Neural progenitor cell (in vitro differentiated cells): ENCODE measurements at regions not wholly inside any gene's neighbourhood (a gene's known extent, or its start where the extent isn't known, plus 50 kb on each side); places are given as distances from the start of the nearest gene placed in this dataset.

ENCODE experiments used
- DNase-seq: peaks from one replicate; pipeline ENCODE4 v3.0.0-alpha.2; 2016; ENCODE audit warnings: low spot score
- H2AFZ ChIP-seq: fragments of 200-600 bp; sonication (generic); replicated peaks from 2 replicates; pipeline ENCODE4 v1.6.1; 2016; ENCODE audit warnings: antibody characterized with exemption
- H3F3A ChIP-seq: fragments of 200-600 bp; sonication (generic); 2 replicates; pipeline ENCODE4 v1.6.1; 2016; ENCODE audit warnings: antibody characterized with exemption, low read depth
- H3K27ac ChIP-seq: fragments of 200-600 bp; sonication (generic); 2 replicates; pipeline ENCODE4 v1.5.1; 2016; ENCODE audit warnings: mild to moderate bottlenecking
- H3K27me3 ChIP-seq: fragments of 200-600 bp; sonication (generic); 2 replicates; pipeline ENCODE4 v1.6.1; 2016; ENCODE audit warnings: mild to moderate bottlenecking, moderate library complexity
- H3K36me3 ChIP-seq: fragments of 200-600 bp; sonication (generic); 2 replicates; pipeline ENCODE4 v1.5.1; 2016
- H3K4me1 ChIP-seq: fragments of 200-600 bp; sonication (generic); 2 replicates; pipeline ENCODE4 v1.6.1; 2016; ENCODE audit warnings: mixed run types
- H3K4me2 ChIP-seq: fragments of 200-600 bp; sonication (generic); 2 replicates; pipeline ENCODE4 v1.6.1; 2016
- H3K4me3 ChIP-seq: fragments of 200-600 bp; sonication (generic); 2 replicates; pipeline ENCODE4 v1.5.1; 2016
- H3K79me2 ChIP-seq: fragments of 200-600 bp; sonication (generic); 2 replicates; pipeline ENCODE4 v1.6.1; 2016; ENCODE audit warnings: low read depth
- H3K9ac ChIP-seq: fragments of 200-600 bp; sonication (generic); 2 replicates; pipeline ENCODE4 v1.6.1; 2016
- H3K9me3 ChIP-seq: fragments of 200-600 bp; sonication (generic); 2 replicates; pipeline ENCODE4 v1.5.1; 2016; ENCODE audit warnings: low read depth
- H4K20me1 ChIP-seq: fragments of 200-600 bp; sonication (generic); 2 replicates; pipeline ENCODE4 v1.6.1; 2016; ENCODE audit warnings: low read depth
- H3K27ac Mint-ChIP-seq: 3 replicates; pipeline ENCODE4 v1.8.0; 2021; ENCODE audit warnings: mixed read lengths
- H3K27me3 Mint-ChIP-seq: 2 replicates; pipeline ENCODE4 v1.8.0; 2022; ENCODE audit warnings: low read depth, mild to moderate bottlenecking, inconsistent platforms, moderate library complexity, mixed read lengths; ENCODE audit not compliant: insufficient read depth
- H3K36me3 Mint-ChIP-seq: 3 replicates; pipeline ENCODE4 v1.8.0; 2021; ENCODE audit warnings: mixed read lengths
- H3K4me1 Mint-ChIP-seq: 3 replicates; pipeline ENCODE4 v1.8.0; 2021; ENCODE audit warnings: mixed read lengths
- H3K4me3 Mint-ChIP-seq: 3 replicates; pipeline ENCODE4 v1.8.0; 2021; ENCODE audit warnings: mild to moderate bottlenecking, moderate library complexity, mixed read lengths
- H3K9me3 Mint-ChIP-seq: 3 replicates; pipeline ENCODE4 v1.8.0; 2020; ENCODE audit warnings: mixed read lengths
- EZH2 ChIP-seq: fragments of 200-600 bp; sonication (generic); IDR thresholded peaks from 2 replicates; pipeline ENCODE4 v1.6.1; 2017; ENCODE audit warnings: antibody characterized with exemption, mild to moderate bottlenecking, moderate library complexity
- EZH2phosphoT487 ChIP-seq: fragments of 200-600 bp; sonication (generic); IDR thresholded peaks from 2 replicates; pipeline ENCODE4 v1.6.1; 2017; ENCODE audit warnings: antibody characterized with exemption
- TF ChIP-seq, protein P1 (sequence below): fragments of 200-600 bp; sonication (generic); IDR thresholded peaks from 2 replicates; pipeline ENCODE4 v1.5.1; 2017; ENCODE audit warnings: antibody characterized with exemption, mild to moderate bottlenecking

DNA sequence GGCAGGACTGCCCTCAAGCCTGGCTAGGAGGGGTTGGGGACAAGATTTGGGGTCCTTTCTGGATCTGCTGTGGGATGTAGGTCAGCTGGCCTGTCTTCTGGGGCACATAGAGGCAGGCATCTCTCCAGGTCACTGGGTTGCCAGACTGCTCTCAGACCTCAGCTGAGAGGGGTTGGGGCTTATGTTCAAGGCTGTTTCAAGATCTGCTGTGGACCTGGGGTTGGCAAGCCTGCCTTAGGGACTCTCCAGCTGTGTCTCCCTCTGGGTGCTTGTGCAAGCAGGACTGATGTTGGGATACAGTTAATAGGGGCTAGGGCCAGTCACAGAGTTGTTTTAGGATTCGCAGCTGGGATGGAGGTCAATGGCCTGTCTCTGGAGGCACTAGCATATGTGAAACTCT lies 363.0 kb upstream of the ST6GAL2 start:
- no peak overlapping the region for H3K27ac ChIP-seq
- no peak for DNase-seq
- H3K9ac ChIP-seq: no peak overlapping the region
- H4K20me1 ChIP-seq: no peaks in the 10 kb centered on the region
- H3K79me2 ChIP-seq: no peaks in the 10 kb centered on the region
- no peak overlapping the region for H3K27ac Mint-ChIP-seq
- TF ChIP-seq EZH2phosphoT487 (no peak), EZH2 (no peak)
- TF ChIP-seq, protein P1, sequence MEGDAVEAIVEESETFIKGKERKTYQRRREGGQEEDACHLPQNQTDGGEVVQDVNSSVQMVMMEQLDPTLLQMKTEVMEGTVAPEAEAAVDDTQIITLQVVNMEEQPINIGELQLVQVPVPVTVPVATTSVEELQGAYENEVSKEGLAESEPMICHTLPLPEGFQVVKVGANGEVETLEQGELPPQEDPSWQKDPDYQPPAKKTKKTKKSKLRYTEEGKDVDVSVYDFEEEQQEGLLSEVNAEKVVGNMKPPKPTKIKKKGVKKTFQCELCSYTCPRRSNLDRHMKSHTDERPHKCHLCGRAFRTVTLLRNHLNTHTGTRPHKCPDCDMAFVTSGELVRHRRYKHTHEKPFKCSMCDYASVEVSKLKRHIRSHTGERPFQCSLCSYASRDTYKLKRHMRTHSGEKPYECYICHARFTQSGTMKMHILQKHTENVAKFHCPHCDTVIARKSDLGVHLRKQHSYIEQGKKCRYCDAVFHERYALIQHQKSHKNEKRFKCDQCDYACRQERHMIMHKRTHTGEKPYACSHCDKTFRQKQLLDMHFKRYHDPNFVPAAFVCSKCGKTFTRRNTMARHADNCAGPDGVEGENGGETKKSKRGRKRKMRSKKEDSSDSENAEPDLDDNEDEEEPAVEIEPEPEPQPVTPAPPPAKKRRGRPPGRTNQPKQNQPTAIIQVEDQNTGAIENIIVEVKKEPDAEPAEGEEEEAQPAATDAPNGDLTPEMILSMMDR: no peak
- peaks cover 8% of the 10 kb centered on the region for H3K9me3 Mint-ChIP-seq
- H2AFZ ChIP-seq: no peak overlapping the region
- H3K4me2 ChIP-seq: no peak overlapping the region
- no peaks in the 10 kb centered on the region for H3K36me3 ChIP-seq
- H3K4me1 Mint-ChIP-seq: peaks cover 3% of the 10 kb centered on the region
- H3K4me3 Mint-ChIP-seq: no peak overlapping the region
- no peak overlapping the region for H3K4me3 ChIP-seq
- H3K27me3 ChIP-seq: no peaks in the 10 kb centered on the region
- H3F3A ChIP-seq: no peaks in the 10 kb centered on the region
- peaks cover 12% of the 10 kb centered on the region for H3K4me1 ChIP-seq
- peaks cover 2% of the 10 kb centered on the region for H3K36me3 Mint-ChIP-seq
- H3K27me3 Mint-ChIP-seq: no peaks in the 10 kb centered on the region
- no peaks in the 10 kb centered on the region for H3K9me3 ChIP-seq

DNA sequence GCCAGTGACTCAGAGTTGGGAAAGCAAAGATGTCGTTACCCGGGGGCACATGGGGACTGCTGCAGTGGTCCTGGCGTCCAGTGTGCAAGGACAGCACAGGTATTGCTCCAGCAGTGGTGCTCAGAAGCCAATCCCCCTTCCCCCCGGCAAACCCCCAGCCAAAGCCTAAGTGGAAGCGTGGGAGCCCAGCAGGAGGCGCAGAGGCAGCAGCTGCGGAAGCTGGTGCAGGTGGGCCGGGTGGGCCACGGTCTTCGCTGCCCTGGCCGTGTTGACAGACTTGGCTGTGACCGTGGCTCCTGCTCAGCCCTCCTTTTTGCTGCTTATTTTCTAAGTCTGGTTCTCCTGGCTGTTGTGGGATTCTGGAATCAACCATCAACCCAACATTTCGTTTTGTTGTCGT lies 369.8 kb upstream of the ST6GAL2 start:
- peaks cover 2% of the 10 kb centered on the region for H3K4me1 Mint-ChIP-seq
- Histone ChIP-seq H3K4me1 (no peaks in the 10 kb centered on the region), H3F3A (no peaks in the 10 kb centered on the region), H4K20me1 (no peaks in the 10 kb centered on the region), H3K27me3 (no peaks in the 10 kb centered on the region), H3K9ac (no peak overlapping the region), H3K4me2 (no peak overlapping the region), H3K79me2 (no peaks in the 10 kb centered on the region), H3K4me3 (no peak overlapping the region), H3K9me3 (no peaks in the 10 kb centered on the region), H3K27ac (no peak overlapping the region), H2AFZ (peak overlapping the region; percentile 50), H3K36me3 (no peaks in the 10 kb centered on the region)
- DNase-seq: no peak
- H3K36me3 Mint-ChIP-seq: peaks cover 2% of the 10 kb centered on the region
- no peak for TF ChIP-seq EZH2phosphoT487
- no peak for TF ChIP-seq EZH2
- TF ChIP-seq, protein P1: no peak
- no peak overlapping the region for H3K4me3 Mint-ChIP-seq
- peaks cover 8% of the 10 kb centered on the region for H3K9me3 Mint-ChIP-seq
- peaks cover 2% of the 10 kb centered on the region for H3K27me3 Mint-ChIP-seq
- H3K27ac Mint-ChIP-seq: no peak overlapping the region

DNA sequence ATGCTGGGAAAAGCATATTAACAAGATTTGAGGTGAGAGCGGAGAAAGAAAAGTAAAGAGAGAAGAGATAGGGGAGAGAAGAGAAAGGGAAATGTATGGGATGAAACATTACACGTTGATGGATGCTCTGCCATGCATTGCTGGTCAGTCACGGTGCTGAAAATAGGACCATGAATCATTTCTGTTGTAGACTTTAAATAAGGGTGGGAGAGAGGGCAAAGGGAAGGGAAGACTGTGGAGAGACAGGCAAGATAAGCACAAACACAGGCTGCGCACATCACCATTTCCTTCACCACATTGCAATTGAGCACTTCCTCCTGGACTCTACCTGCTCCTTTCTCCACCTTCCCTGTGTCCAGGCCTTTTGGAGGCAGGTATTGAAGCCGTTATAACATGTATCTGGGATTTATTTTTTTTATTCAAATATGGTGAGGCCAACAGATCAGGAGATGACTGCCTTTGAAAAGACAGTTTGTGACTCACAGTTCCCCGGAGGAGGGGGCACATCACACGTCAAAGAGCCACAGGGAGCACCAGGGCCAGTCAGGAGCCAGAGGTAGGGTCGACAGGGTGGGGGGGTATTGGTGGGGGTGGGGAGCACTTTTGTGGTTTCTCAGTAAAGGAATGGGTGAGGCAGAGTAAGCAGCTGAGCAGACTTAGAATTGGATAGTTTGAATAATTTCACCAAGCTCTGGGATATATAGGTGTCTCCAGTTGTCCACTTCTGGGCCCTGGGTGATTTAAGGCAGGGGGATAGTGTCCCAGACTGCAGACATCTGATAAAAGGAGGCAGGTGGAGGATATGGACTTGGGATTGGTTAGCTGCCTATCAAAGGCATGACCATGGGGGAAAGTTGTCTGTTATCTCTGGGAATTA lies 372.8 kb upstream of the ST6GAL2 start:
- H3K27me3 Mint-ChIP-seq: peaks cover 5% of the 10 kb centered on the region
- no peak overlapping the region for H3K27ac ChIP-seq
- H3K4me1 ChIP-seq: no peaks in the 10 kb centered on the region
- no peaks in the 10 kb centered on the region for H4K20me1 ChIP-seq
- no peaks in the 10 kb centered on the region for H3K9me3 ChIP-seq
- no peaks in the 10 kb centered on the region for H3K36me3 ChIP-seq
- no peak overlapping the region for H3K4me2 ChIP-seq
- TF ChIP-seq, protein P1: no peak
- no peak for TF ChIP-seq EZH2
- no peak for TF ChIP-seq EZH2phosphoT487
- H3K27ac Mint-ChIP-seq: no peak overlapping the region
- H2AFZ ChIP-seq: no peak overlapping the region
- H3K79me2 ChIP-seq: no peaks in the 10 kb centered on the region
- H3K9ac ChIP-seq: no peak overlapping the region
- no peaks in the 10 kb centered on the region for H3F3A ChIP-seq
- peaks cover 2% of the 10 kb centered on the region for H3K4me1 Mint-ChIP-seq
- no peak overlapping the region for H3K4me3 Mint-ChIP-seq
- no peaks in the 10 kb centered on the region for H3K36me3 Mint-ChIP-seq
- no peaks in the 10 kb centered on the region for H3K27me3 ChIP-seq
- no peaks in the 10 kb centered on the region for H3K9me3 Mint-ChIP-seq
- DNase-seq: no peak
- no peak overlapping the region for H3K4me3 ChIP-seq
